Activated CD8-positive, alpha-beta T cell treated with anti-CD3 and anti-CD28 coated beads for 36 hours (primary cell): ENCODE measurements at regions not wholly inside any gene's neighbourhood (a gene's known extent, or its start where the extent isn't known, plus 50 kb on each side); places are given as distances from the start of the nearest gene placed in this dataset.
"Not testable (repeated sequence)": the region's sequence is repeated elsewhere in the genome, so short reads cannot be mapped to it uniquely, and the experiment has no call there.

Experiments
- ATAC-seq: fragments of 200-7000 bp; cut with Tn5 transposase; one replicate; pipeline ENCODE4 v1.10.0; 2021; ENCODE audit warnings: mild to moderate bottlenecking, moderate library complexity
- CTCF ChIA-PET: fragments of 350-600 bp; sonication (Branson Sonifier 250); formaldehyde crosslinking; loops from one replicate; lab custom pipeline; 2021; ENCODE audit warnings: antibody characterized with exemption; lab: Charles Lee
- POLR2A ChIA-PET: fragments of 350-600 bp; sonication (Branson Sonifier 250); formaldehyde crosslinking; loops from one replicate; lab custom pipeline; 2021; ENCODE audit warnings: antibody characterized with exemption; lab: Charles Lee
- DNase-seq: peaks from one replicate; pipeline ENCODE4 v3.0.0-alpha.2; 2020
- H3K27ac Mint-ChIP-seq: one replicate; pipeline ENCODE4 v1.8.0; 2021; ENCODE audit warnings: mild to moderate bottlenecking, mixed read lengths
- H3K27me3 Mint-ChIP-seq: one replicate; pipeline ENCODE4 v1.8.0; 2021; ENCODE audit warnings: mixed read lengths
- H3K36me3 Mint-ChIP-seq: one replicate; pipeline ENCODE4 v1.8.0; 2021; ENCODE audit warnings: low read depth, mixed read lengths
- H3K4me1 Mint-ChIP-seq: one replicate; pipeline ENCODE4 v1.8.0; 2021; ENCODE audit warnings: low read depth, mixed read lengths
- H3K4me3 Mint-ChIP-seq: one replicate; pipeline ENCODE4 v1.8.0; 2021; ENCODE audit warnings: mild to moderate bottlenecking, moderate library complexity, mixed read lengths
- H3K9me3 Mint-ChIP-seq: one replicate; pipeline ENCODE4 v1.8.0; 2021; ENCODE audit warnings: mixed read lengths
- CTCF ChIP-seq: fragments of 200-600 bp; IDR thresholded peaks from one replicate; pipeline ENCODE4 v1.8.0; 2022; ENCODE audit warnings: antibody characterized with exemption, mild to moderate bottlenecking
- intact Hi-C: fragments of 100-400 bp; cut with micrococcal nuclease; formaldehyde crosslinking; loops from one replicate; pipeline ENCODE4 v1.10.0; 2022

DNA sequence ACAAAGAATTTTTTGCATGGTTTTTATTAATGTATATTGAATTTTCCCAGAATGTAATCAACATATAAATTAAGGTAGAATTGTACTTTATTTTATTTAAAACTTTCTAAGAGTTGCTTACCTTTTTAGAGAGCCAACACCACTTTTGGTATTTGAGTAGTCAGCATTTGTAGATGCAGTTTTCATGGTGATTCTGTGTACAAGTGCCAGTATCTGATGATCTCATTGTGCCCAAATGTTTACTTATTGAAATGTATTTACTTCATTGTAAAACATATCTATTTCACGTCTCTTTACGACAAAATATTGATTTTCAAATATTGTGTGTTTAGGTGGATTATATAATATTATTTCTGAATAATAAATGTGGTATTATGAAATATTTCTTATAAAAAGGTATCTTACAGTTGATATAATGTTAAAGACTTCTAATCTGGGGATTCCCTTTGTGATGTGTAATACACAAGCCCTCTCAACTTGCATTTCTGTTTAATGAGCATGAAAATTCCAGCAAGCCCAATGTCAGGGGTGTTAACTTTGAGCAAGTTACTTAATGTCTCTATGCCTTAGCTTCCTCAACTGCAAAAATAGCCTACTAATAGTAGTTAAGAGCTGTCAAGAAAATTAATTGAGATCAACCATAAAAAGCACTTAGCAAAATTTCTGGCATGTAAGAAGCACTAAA, 141.8 kb upstream of the ZNF648 start:
- Mint-ChIP-seq H3K4me1 (no peaks in the 10 kb centered on the region), H3K36me3 (no peaks in the 10 kb centered on the region), H3K27ac (no peak overlapping the region), H3K4me3 (no peak overlapping the region), H3K27me3 (no peaks in the 10 kb centered on the region), H3K9me3 (no peaks in the 10 kb centered on the region)
- CTCF ChIA-PET, result interaction anchor here (1.2 to 1.9 kb wide), 2 partner anchors 59 to 193 kb away, joined by 3 to 4 read pairs; no protein-coding TSS in a partner anchor
- TF ChIP-seq CTCF, result no peak
- ATAC-seq, result no peak
- POLR2A ChIA-PET, result no interaction called here
- no peak for DNase-seq
- intact Hi-C loops, result no loop called here

- H3K27ac Mint-ChIP-seq, H3K9me3 Mint-ChIP-seq, H3K4me1 Mint-ChIP-seq, H3K36me3 Mint-ChIP-seq, intact Hi-C loops, CTCF ChIA-PET, ATAC-seq, DNase-seq, H3K4me3 Mint-ChIP-seq, POLR2A ChIA-PET, H3K27me3 Mint-ChIP-seq: not testable (repeated sequence)
Observed at GRCh38 chr1:182201490-182201889, 140.0 kb upstream of the ZNF648 start.

GRCh38 chr1:182200025-182200812, 138.7 kb upstream of the ZNF648 start:
- no peaks in the 10 kb centered on the region for H3K36me3 Mint-ChIP-seq
- intact Hi-C loops, result no loop called here
- H3K4me1 Mint-ChIP-seq, result no peaks in the 10 kb centered on the region
- DNase-seq (no peak), ATAC-seq (no peak)
- TF ChIP-seq CTCF, result no peak
- H3K27me3 Mint-ChIP-seq, result no peaks in the 10 kb centered on the region
- no peaks in the 10 kb centered on the region for H3K9me3 Mint-ChIP-seq
- H3K27ac Mint-ChIP-seq, result no peak overlapping the region
- ChIA-PET POLR2A (no interaction called here), CTCF (interaction anchor here (1.3 kb wide), 1 partner anchor 58 kb away, joined by 3 read pairs; no protein-coding TSS in a partner anchor)
- no peak overlapping the region for H3K4me3 Mint-ChIP-seq

DNA sequence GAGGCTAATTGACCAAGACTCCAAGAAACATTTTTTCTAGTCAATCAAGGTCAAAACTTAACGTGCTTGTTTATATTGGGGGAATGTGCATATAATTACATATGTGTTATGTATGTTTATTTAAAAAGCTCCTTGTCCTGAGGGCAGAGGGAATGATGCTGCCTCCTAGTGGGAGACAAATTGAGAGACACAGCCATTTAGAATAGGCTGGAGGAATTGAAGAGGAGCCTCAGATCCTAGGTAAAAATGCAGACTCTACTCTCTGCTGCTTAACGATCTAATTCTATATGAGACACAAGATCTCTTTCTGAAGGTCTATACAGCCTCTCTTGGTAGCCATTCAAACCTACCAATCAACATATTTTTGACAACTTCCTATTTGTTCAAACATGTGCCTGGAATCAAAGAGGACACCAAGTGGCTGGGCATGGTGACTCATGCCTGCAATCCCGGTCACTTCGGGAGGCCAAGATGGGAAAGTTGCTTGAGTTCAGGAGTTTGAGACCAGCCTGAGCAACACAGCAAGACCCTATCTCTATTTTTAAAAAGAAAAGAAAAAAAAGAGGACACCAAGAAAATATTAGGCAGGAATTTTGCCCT, 136.6 kb upstream of the ZNF648 start:
- POLR2A ChIA-PET, result interaction anchor here (0.6 kb wide), 1 partner anchor 473 kb away, joined by 3 read pairs; no protein-coding TSS in a partner anchor
- no peak overlapping the region for H3K27ac Mint-ChIP-seq
- intact Hi-C loops, result no loop called here

More for the DNA sequence above, 136.6 kb upstream of the ZNF648 start:
- Mint-ChIP-seq H3K4me3 (no peak overlapping the region), H3K36me3 (no peaks in the 10 kb centered on the region), H3K9me3 (no peaks in the 10 kb centered on the region), H3K27me3 (no peaks in the 10 kb centered on the region), H3K4me1 (no peaks in the 10 kb centered on the region)
- DNase-seq, result no peak
- no peak for ATAC-seq
- no peak for TF ChIP-seq CTCF
- CTCF ChIA-PET, result interaction anchor here (0.7 to 2.9 kb wide), 4 partner anchors 22 to 198 kb away, joined by 3 to 13 read pairs (median 3); no protein-coding TSS in a partner anchor
